AG04450 (cell line): ENCODE measurements at regions not wholly inside any gene's neighbourhood (a gene's known extent, or its start where the extent isn't known, plus 50 kb on each side); places are given as distances from the start of the nearest gene placed in this dataset.

Experiments used
- CTCF ChIA-PET: fragments of 300-600, 350-600 bp; formaldehyde crosslinking; extraction: SDS; loops from one replicate; lab custom pipeline; 2022; ENCODE audit warnings: antibody characterized with exemption, inconsistent platforms; lab: Charles Lee
- POLR2A ChIA-PET: fragments of 350-600 bp; formaldehyde crosslinking; extraction: SDS; loops from one replicate; lab custom pipeline; 2021; ENCODE audit warnings: antibody characterized with exemption, inconsistent platforms; lab: Yijun Ruan, JAX
- DNase-seq: peaks from one replicate; pipeline ENCODE4 v3.0.0-alpha.2; 2011; ENCODE audit warnings: low read depth, low spot score
- H3K27ac ChIP-seq: one replicate; pipeline ENCODE4 v1.5.1; 2012; ENCODE audit warnings: low read depth, low read length, control low read depth
- H3K27me3 ChIP-seq: one replicate; pipeline ENCODE4 v1.6.0; 2012; ENCODE audit warnings: low read length; ENCODE audit not compliant: control insufficient read depth, insufficient read depth
- H3K4me3 ChIP-seq: 2 replicates; pipeline ENCODE4 v1.5.1; 2011; ENCODE audit warnings: mild to moderate bottlenecking, low read depth, low read length, control low read depth
- H3K9me3 ChIP-seq: 2 replicates; pipeline ENCODE4 v1.5.1; 2012; ENCODE audit warnings: low read length; ENCODE audit not compliant: control insufficient read depth, insufficient read depth
- TF ChIP-seq, protein P1 (sequence below): IDR thresholded peaks from 2 replicates; pipeline ENCODE4 v1.5.1; 2011; ENCODE audit warnings: low read depth, low read length, control low read depth, inconsistent platforms

DNA sequence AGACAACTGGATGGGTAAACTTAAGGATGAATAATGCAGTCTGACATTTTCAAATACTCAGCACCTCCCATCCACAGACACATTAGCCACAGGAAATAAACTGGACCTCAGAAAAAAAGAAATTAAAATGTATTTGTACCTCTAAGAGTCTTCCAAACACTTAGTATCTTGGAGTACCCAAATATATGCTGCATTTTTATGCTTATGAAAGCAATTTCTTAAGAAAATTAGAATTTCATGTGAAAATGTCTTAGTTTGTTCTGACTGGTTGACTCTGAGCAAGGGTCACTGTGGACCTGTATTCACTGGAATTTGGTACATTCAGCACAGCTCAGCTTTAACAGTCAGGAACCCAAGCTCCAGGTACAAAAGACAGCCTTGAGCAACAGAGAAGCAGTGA is 216.2 kb upstream of the UBE2E2 start:
- TF ChIP-seq, protein P1, sequence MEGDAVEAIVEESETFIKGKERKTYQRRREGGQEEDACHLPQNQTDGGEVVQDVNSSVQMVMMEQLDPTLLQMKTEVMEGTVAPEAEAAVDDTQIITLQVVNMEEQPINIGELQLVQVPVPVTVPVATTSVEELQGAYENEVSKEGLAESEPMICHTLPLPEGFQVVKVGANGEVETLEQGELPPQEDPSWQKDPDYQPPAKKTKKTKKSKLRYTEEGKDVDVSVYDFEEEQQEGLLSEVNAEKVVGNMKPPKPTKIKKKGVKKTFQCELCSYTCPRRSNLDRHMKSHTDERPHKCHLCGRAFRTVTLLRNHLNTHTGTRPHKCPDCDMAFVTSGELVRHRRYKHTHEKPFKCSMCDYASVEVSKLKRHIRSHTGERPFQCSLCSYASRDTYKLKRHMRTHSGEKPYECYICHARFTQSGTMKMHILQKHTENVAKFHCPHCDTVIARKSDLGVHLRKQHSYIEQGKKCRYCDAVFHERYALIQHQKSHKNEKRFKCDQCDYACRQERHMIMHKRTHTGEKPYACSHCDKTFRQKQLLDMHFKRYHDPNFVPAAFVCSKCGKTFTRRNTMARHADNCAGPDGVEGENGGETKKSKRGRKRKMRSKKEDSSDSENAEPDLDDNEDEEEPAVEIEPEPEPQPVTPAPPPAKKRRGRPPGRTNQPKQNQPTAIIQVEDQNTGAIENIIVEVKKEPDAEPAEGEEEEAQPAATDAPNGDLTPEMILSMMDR, result no peak
- ChIA-PET POLR2A (no interaction called here), CTCF (no interaction called here)
- no peak overlapping the region for H3K27ac ChIP-seq
- H3K4me3 ChIP-seq, result no peak overlapping the region
- no peak for DNase-seq
- H3K27me3 ChIP-seq, result peaks cover 4% of the 10 kb centered on the region
- no peaks in the 10 kb centered on the region; the same call in 1 of the 2 replicates for H3K9me3 ChIP-seq

DNA sequence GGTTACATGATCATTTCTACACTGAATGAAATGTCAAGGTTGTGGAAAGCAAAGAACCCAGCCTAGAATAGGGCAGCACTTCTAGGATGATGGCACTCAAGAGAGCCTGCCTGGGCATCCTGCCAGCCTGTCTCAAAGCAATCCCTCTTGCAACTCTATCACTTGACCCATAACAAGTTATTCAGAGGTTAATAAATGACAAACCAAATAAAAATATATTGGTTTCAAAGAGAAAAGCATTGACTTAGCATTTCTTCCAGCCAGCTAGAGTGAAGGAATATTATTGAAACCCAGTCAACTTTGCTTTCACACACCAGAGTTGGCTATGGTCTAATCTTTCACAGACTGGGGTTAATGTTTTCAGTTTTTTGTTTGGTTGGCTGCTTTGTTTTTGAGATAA is 214.6 kb upstream of the UBE2E2 start:
- CTCF ChIA-PET, result no interaction called here
- Histone ChIP-seq H3K4me3 (no peak overlapping the region), H3K9me3 (no peaks in the 10 kb centered on the region; the same call in 1 of the 2 replicates), H3K27ac (no peak overlapping the region), H3K27me3 (peaks cover 4% of the 10 kb centered on the region)
- DNase-seq, result no peak
- POLR2A ChIA-PET, result no interaction called here
- TF ChIP-seq, protein P1, result no peak

DNA sequence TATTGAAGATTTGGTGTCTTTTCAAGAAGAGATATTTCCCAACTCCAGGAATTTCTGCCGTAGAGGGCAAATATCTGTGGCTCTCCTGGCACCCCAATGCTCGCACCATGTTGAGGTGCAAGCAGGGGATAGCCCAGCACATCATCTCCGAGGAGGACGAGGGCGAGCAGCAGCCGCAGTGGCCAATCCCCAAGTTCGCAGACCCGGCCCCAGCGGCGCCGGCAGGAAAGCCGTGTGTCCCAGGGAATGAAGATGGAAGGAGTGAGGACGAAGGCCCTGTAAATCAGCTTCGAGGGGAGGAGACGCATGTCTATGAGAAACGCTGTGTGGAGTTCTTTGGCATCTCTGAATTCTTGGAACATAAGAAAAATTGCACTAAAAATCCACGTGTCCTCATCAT is 213.4 kb upstream of the UBE2E2 start:
- POLR2A ChIA-PET, result no interaction called here
- DNase-seq, result no peak
- H3K9me3 ChIP-seq, result no peaks in the 10 kb centered on the region; the same call in 1 of the 2 replicates
- H3K4me3 ChIP-seq, result no peak overlapping the region
- H3K27me3 ChIP-seq, result peaks cover 4% of the 10 kb centered on the region
- CTCF ChIA-PET, result no interaction called here
- TF ChIP-seq, protein P1, result no peak
- no peak overlapping the region for H3K27ac ChIP-seq

GRCh38 chr3:22990291-22991200 is 212.6 kb upstream of the UBE2E2 start:
- Histone ChIP-seq H3K9me3 (no peaks in the 10 kb centered on the region; the same call in 1 of the 2 replicates), H3K4me3 (no peak overlapping the region), H3K27ac (no peak overlapping the region), H3K27me3 (peaks cover 4% of the 10 kb centered on the region)
- TF ChIP-seq, protein P1, result no peak
- POLR2A ChIA-PET, result no interaction called here
- CTCF ChIA-PET, result no interaction called here
- DNase-seq, result no peak

GRCh38 chr3:22994781-22995180 is 208.3 kb upstream of the UBE2E2 start:
- CTCF ChIA-PET, result interaction anchor here (1.3 kb wide), 1 partner anchor 11 kb away, joined by 3 read pairs; no protein-coding TSS in a partner anchor
- TF ChIP-seq, protein P1, result no peak
- POLR2A ChIA-PET, result no interaction called here
- DNase-seq, result no peak
- H3K27ac ChIP-seq, result no peak overlapping the region
- no peaks in the 10 kb centered on the region for H3K27me3 ChIP-seq
- H3K4me3 ChIP-seq, result no peak overlapping the region
- no peaks in the 10 kb centered on the region; the same call in 1 of the 2 replicates for H3K9me3 ChIP-seq
